ENCODE measurements at regions not wholly inside any gene's neighbourhood (a gene's known extent, or its start where the extent isn't known, plus 50 kb on each side); places are given as distances from the start of the nearest gene placed in this dataset.

GRCh38 chr2:66966631-66967030 lies 430.5 kb upstream of the ETAA1 start:
- Histone ChIP-seq H3K4me3 (ENCODE audit: low read length in 2 of 2) (no peak overlapping the region), H3K4me1 (ENCODE audit: control insufficient read depth in 2 of 2, insufficient read depth in 2 of 2, low read length in 2 of 2) (no peaks in the 10 kb centered on the region)

GRCh38 chr2:66968946-66969345 lies 428.2 kb upstream of the ETAA1 start:
- no peaks in the 10 kb centered on the region for H3K36me3 ChIP-seq (ENCODE audit: control insufficient read depth in 2 of 2, insufficient read depth in 2 of 2, low read length in 2 of 2)
- H3K27me3 ChIP-seq (ENCODE audit: control insufficient read depth in 2 of 2, insufficient read depth in 2 of 2, low read length in 2 of 2), result no peaks in the 10 kb centered on the region
- H3K9ac ChIP-seq (ENCODE audit: low read depth in 1 of 2, low read length in 2 of 2), result no peak overlapping the region
- H3K4me1 ChIP-seq (ENCODE audit: control insufficient read depth in 2 of 2, insufficient read depth in 2 of 2, low read length in 2 of 2), result no peaks in the 10 kb centered on the region
- H3K27ac ChIP-seq (ENCODE audit: low read depth in 2 of 2, low read length in 2 of 2), result no peak overlapping the region
- H3K9me3 ChIP-seq (ENCODE audit: control insufficient read depth in 2 of 2, low read length in 2 of 2), result no peaks in the 10 kb centered on the region
- no peak overlapping the region for H3K4me3 ChIP-seq (ENCODE audit: low read length in 2 of 2)

More at GRCh38 chr2:66966631-66967030, 430.5 kb upstream of the ETAA1 start:
- H3K36me3 ChIP-seq (ENCODE audit: control insufficient read depth in 2 of 2, insufficient read depth in 2 of 2, low read length in 2 of 2), result no peaks in the 10 kb centered on the region
- no peak overlapping the region for H3K27ac ChIP-seq (ENCODE audit: low read depth in 2 of 2, low read length in 2 of 2)
- no peak overlapping the region for H3K9ac ChIP-seq (ENCODE audit: low read depth in 1 of 2, low read length in 2 of 2)
- H3K27me3 ChIP-seq (ENCODE audit: control insufficient read depth in 2 of 2, insufficient read depth in 2 of 2, low read length in 2 of 2), result no peaks in the 10 kb centered on the region
- no peaks in the 10 kb centered on the region for H3K9me3 ChIP-seq (ENCODE audit: control insufficient read depth in 2 of 2, low read length in 2 of 2)

GRCh38 chr2:66981074-66981473 lies 416.1 kb upstream of the ETAA1 start:
- Histone ChIP-seq H3K9ac (ENCODE audit: low read depth in 1 of 2, low read length in 2 of 2) (no peak overlapping the region), H3K9me3 (ENCODE audit: control insufficient read depth in 2 of 2, low read length in 2 of 2) (no peaks in the 10 kb centered on the region), H3K4me3 (ENCODE audit: low read length in 2 of 2) (no peak overlapping the region), H3K4me1 (ENCODE audit: control insufficient read depth in 2 of 2, insufficient read depth in 2 of 2, low read length in 2 of 2) (no peaks in the 10 kb centered on the region), H3K36me3 (ENCODE audit: control insufficient read depth in 2 of 2, insufficient read depth in 2 of 2, low read length in 2 of 2) (no peaks in the 10 kb centered on the region), H3K27ac (ENCODE audit: low read depth in 2 of 2, low read length in 2 of 2) (no peak overlapping the region), H3K27me3 (ENCODE audit: control insufficient read depth in 2 of 2, insufficient read depth in 2 of 2, low read length in 2 of 2) (no peaks in the 10 kb centered on the region)

GRCh38 chr2:66982766-66983165 lies 414.4 kb upstream of the ETAA1 start:
- Histone ChIP-seq H3K27ac (ENCODE audit: low read depth in 2 of 2, low read length in 2 of 2) (no peak overlapping the region), H3K9me3 (ENCODE audit: control insufficient read depth in 2 of 2, low read length in 2 of 2) (no peaks in the 10 kb centered on the region), H3K4me1 (ENCODE audit: control insufficient read depth in 2 of 2, insufficient read depth in 2 of 2, low read length in 2 of 2) (no peaks in the 10 kb centered on the region), H3K36me3 (ENCODE audit: control insufficient read depth in 2 of 2, insufficient read depth in 2 of 2, low read length in 2 of 2) (no peaks in the 10 kb centered on the region), H3K4me3 (ENCODE audit: low read length in 2 of 2) (no peak overlapping the region), H3K9ac (ENCODE audit: low read depth in 1 of 2, low read length in 2 of 2) (no peak overlapping the region), H3K27me3 (ENCODE audit: control insufficient read depth in 2 of 2, insufficient read depth in 2 of 2, low read length in 2 of 2) (no peaks in the 10 kb centered on the region)

- no peak overlapping the region for H3K4me3 ChIP-seq (ENCODE audit: low read length in 2 of 2)
- no peaks in the 10 kb centered on the region for H3K4me1 ChIP-seq (ENCODE audit: control insufficient read depth in 2 of 2, insufficient read depth in 2 of 2, low read length in 2 of 2)
- no peak overlapping the region for H3K27ac ChIP-seq (ENCODE audit: low read depth in 2 of 2, low read length in 2 of 2)
- no peaks in the 10 kb centered on the region for H3K36me3 ChIP-seq (ENCODE audit: control insufficient read depth in 2 of 2, insufficient read depth in 2 of 2, low read length in 2 of 2)
- H3K9me3 ChIP-seq (ENCODE audit: control insufficient read depth in 2 of 2, low read length in 2 of 2), result no peaks in the 10 kb centered on the region
- H3K9ac ChIP-seq (ENCODE audit: low read depth in 1 of 2, low read length in 2 of 2), result no peak overlapping the region
- H3K27me3 ChIP-seq (ENCODE audit: control insufficient read depth in 2 of 2, insufficient read depth in 2 of 2, low read length in 2 of 2), result no peaks in the 10 kb centered on the region
These were observed 412.3 kb upstream of the ETAA1 start for GRCh38 chr2:66984864-66985263.

- Histone ChIP-seq H3K4me1 (ENCODE audit: control insufficient read depth in 2 of 2, insufficient read depth in 2 of 2, low read length in 2 of 2) (no peaks in the 10 kb centered on the region), H3K27ac (ENCODE audit: low read depth in 2 of 2, low read length in 2 of 2) (no peak overlapping the region), H3K4me3 (ENCODE audit: low read length in 2 of 2) (no peak overlapping the region), H3K27me3 (ENCODE audit: control insufficient read depth in 2 of 2, insufficient read depth in 2 of 2, low read length in 2 of 2) (no peaks in the 10 kb centered on the region), H3K9me3 (ENCODE audit: control insufficient read depth in 2 of 2, low read length in 2 of 2) (no peaks in the 10 kb centered on the region), H3K36me3 (ENCODE audit: control insufficient read depth in 2 of 2, insufficient read depth in 2 of 2, low read length in 2 of 2) (no peaks in the 10 kb centered on the region), H3K9ac (ENCODE audit: low read depth in 1 of 2, low read length in 2 of 2) (no peak overlapping the region)
These were observed 411.2 kb upstream of the ETAA1 start for GRCh38 chr2:66985906-66986305.

GRCh38 chr2:66987733-66988132 lies 409.4 kb upstream of the ETAA1 start:
- Histone ChIP-seq H3K9ac (ENCODE audit: low read depth in 1 of 2, low read length in 2 of 2) (no peak overlapping the region), H3K27me3 (ENCODE audit: control insufficient read depth in 2 of 2, insufficient read depth in 2 of 2, low read length in 2 of 2) (no peaks in the 10 kb centered on the region), H3K9me3 (ENCODE audit: control insufficient read depth in 2 of 2, low read length in 2 of 2) (no peaks in the 10 kb centered on the region), H3K4me1 (ENCODE audit: control insufficient read depth in 2 of 2, insufficient read depth in 2 of 2, low read length in 2 of 2) (no peaks in the 10 kb centered on the region), H3K36me3 (ENCODE audit: control insufficient read depth in 2 of 2, insufficient read depth in 2 of 2, low read length in 2 of 2) (no peaks in the 10 kb centered on the region), H3K27ac (ENCODE audit: low read depth in 2 of 2, low read length in 2 of 2) (no peak overlapping the region), H3K4me3 (ENCODE audit: low read length in 2 of 2) (no peak overlapping the region)

- Histone ChIP-seq H3K27ac (ENCODE audit: low read depth in 2 of 2, low read length in 2 of 2) (no peak overlapping the region), H3K27me3 (ENCODE audit: control insufficient read depth in 2 of 2, insufficient read depth in 2 of 2, low read length in 2 of 2) (no peaks in the 10 kb centered on the region), H3K9ac (ENCODE audit: low read depth in 1 of 2, low read length in 2 of 2) (no peak overlapping the region), H3K36me3 (ENCODE audit: control insufficient read depth in 2 of 2, insufficient read depth in 2 of 2, low read length in 2 of 2) (no peaks in the 10 kb centered on the region), H3K4me1 (ENCODE audit: control insufficient read depth in 2 of 2, insufficient read depth in 2 of 2, low read length in 2 of 2) (no peaks in the 10 kb centered on the region), H3K4me3 (ENCODE audit: low read length in 2 of 2) (no peak overlapping the region), H3K9me3 (ENCODE audit: control insufficient read depth in 2 of 2, low read length in 2 of 2) (no peaks in the 10 kb centered on the region)
These were observed 402.5 kb upstream of the ETAA1 start for GRCh38 chr2:66994654-66995053.

GRCh38 chr2:66995636-66996035 lies 401.5 kb upstream of the ETAA1 start:
- Histone ChIP-seq H3K4me1 (ENCODE audit: control insufficient read depth in 2 of 2, insufficient read depth in 2 of 2, low read length in 2 of 2) (no peaks in the 10 kb centered on the region), H3K9ac (ENCODE audit: low read depth in 1 of 2, low read length in 2 of 2) (no peak overlapping the region), H3K27ac (ENCODE audit: low read depth in 2 of 2, low read length in 2 of 2) (no peak overlapping the region), H3K9me3 (ENCODE audit: control insufficient read depth in 2 of 2, low read length in 2 of 2) (no peaks in the 10 kb centered on the region), H3K4me3 (ENCODE audit: low read length in 2 of 2) (no peak overlapping the region), H3K36me3 (ENCODE audit: control insufficient read depth in 2 of 2, insufficient read depth in 2 of 2, low read length in 2 of 2) (no peaks in the 10 kb centered on the region), H3K27me3 (ENCODE audit: control insufficient read depth in 2 of 2, insufficient read depth in 2 of 2, low read length in 2 of 2) (no peaks in the 10 kb centered on the region)

- Histone ChIP-seq H3K4me3 (ENCODE audit: low read length in 2 of 2) (no peak overlapping the region), H3K27me3 (ENCODE audit: control insufficient read depth in 2 of 2, insufficient read depth in 2 of 2, low read length in 2 of 2) (no peaks in the 10 kb centered on the region), H3K4me1 (ENCODE audit: control insufficient read depth in 2 of 2, insufficient read depth in 2 of 2, low read length in 2 of 2) (no peaks in the 10 kb centered on the region), H3K9me3 (ENCODE audit: control insufficient read depth in 2 of 2, low read length in 2 of 2) (no peaks in the 10 kb centered on the region), H3K27ac (ENCODE audit: low read depth in 2 of 2, low read length in 2 of 2) (no peak overlapping the region), H3K36me3 (ENCODE audit: control insufficient read depth in 2 of 2, insufficient read depth in 2 of 2, low read length in 2 of 2) (no peaks in the 10 kb centered on the region), H3K9ac (ENCODE audit: low read depth in 1 of 2, low read length in 2 of 2) (no peak overlapping the region)
These were observed 394.3 kb upstream of the ETAA1 start for GRCh38 chr2:67002618-67003371.

All from mucosa of rectum (tissue), 2 donors.